ENCODE measurements at regions not wholly inside any gene's neighbourhood (a gene's known extent, or its start where the extent isn't known, plus 50 kb on each side); places are given as distances from the start of the nearest gene placed in this dataset.

DNA sequence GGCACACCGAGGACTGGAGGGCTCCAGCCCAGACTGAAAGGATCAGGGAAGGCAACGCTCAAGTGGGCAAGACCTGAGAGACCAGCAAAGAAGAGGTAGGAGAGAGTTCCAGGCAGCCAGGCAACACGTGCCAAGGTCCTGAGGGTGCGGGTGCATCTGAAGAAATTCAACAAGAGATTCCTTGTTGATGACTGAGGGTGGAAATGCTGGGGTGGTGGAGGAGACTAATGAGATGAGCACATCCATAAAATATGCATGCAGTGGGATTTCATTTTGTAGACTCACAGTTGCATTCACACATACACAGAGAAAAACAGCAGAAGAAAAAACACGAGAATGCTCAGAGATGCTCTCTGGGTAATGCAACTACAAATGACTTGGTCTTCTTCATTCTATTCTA is 154.8 kb upstream of the FOXF1 start:
- no peak for TF ChIP-seq NFIC (IDR thresholded peaks at IDR 0.05; ENCODE audit: low read depth, low read length)
- TF ChIP-seq SP1 (IDR thresholded peaks at IDR 0.05; ENCODE audit: low read depth, low read length) = no peak
- no peak for TF ChIP-seq ZNF384 (IDR thresholded peaks at IDR 0.05; ENCODE audit: borderline replicate concordance, low read depth, low read length)
- no peak for TF ChIP-seq GATAD2B (conservative IDR thresholded peaks at IDR 0.05; ENCODE audit: low read depth)
- TF ChIP-seq MTA2 (IDR thresholded peaks at IDR 0.05; ENCODE audit: low read depth) = no peak
- TF ChIP-seq, protein P1, sequence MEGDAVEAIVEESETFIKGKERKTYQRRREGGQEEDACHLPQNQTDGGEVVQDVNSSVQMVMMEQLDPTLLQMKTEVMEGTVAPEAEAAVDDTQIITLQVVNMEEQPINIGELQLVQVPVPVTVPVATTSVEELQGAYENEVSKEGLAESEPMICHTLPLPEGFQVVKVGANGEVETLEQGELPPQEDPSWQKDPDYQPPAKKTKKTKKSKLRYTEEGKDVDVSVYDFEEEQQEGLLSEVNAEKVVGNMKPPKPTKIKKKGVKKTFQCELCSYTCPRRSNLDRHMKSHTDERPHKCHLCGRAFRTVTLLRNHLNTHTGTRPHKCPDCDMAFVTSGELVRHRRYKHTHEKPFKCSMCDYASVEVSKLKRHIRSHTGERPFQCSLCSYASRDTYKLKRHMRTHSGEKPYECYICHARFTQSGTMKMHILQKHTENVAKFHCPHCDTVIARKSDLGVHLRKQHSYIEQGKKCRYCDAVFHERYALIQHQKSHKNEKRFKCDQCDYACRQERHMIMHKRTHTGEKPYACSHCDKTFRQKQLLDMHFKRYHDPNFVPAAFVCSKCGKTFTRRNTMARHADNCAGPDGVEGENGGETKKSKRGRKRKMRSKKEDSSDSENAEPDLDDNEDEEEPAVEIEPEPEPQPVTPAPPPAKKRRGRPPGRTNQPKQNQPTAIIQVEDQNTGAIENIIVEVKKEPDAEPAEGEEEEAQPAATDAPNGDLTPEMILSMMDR (IDR thresholded peaks at IDR 0.05 in 2 of 3, conservative IDR thresholded peaks at IDR 0.05 in 1 of 3; ENCODE audit: control insufficient read depth in 2 of 3, extremely low read depth in 1 of 3, insufficient read depth in 1 of 3, low read depth in 3 of 3, low read length in 3 of 3) = no peak
- no peak for TF ChIP-seq TCF7 (IDR thresholded peaks at IDR 0.05; ENCODE audit: borderline replicate concordance)
- no peak for TF ChIP-seq NR2C2 (IDR thresholded peaks at IDR 0.05; ENCODE audit: borderline replicate concordance, control insufficient read depth, insufficient read length, low read depth)
- TF ChIP-seq BHLHE40 (IDR thresholded peaks at IDR 0.05; ENCODE audit: borderline replicate concordance in 1 of 2, low read depth in 2 of 2, low read length in 1 of 2) = no peak

Data from GM12878 (cell line).